Lower lobe of right lung (tissue), 2 donors: ENCODE measurements at regions not wholly inside any gene's neighbourhood (a gene's known extent, or its start where the extent isn't known, plus 50 kb on each side); places are given as distances from the start of the nearest gene placed in this dataset.

ENCODE experiments used
- ATAC-seq, 2 donors: fragments of 200-7000 bp; cut with Tn5 transposase; one replicate each; pipeline ENCODE4 v1.9.1; 2020 to 2022; ENCODE audit warnings: mild to moderate bottlenecking in 2 of 2, moderate library complexity in 2 of 2
- DNase-seq: peaks from one replicate; pipeline ENCODE4 v3.0.0-alpha.2; 2020
- H3K27ac ChIP-seq: fragments of 200-600 bp; one replicate; pipeline ENCODE4 v1.8.0; 2022
- H3K27me3 ChIP-seq: fragments of 200-600 bp; one replicate; pipeline ENCODE4 v1.8.0; 2022; ENCODE audit warnings: low read depth
- H3K36me3 ChIP-seq: fragments of 200-600 bp; one replicate; pipeline ENCODE4 v1.8.0; 2022; ENCODE audit warnings: mild to moderate bottlenecking
- H3K4me1 ChIP-seq: fragments of 200-600 bp; one replicate; pipeline ENCODE4 v1.8.0; 2022
- H3K4me3 ChIP-seq: fragments of 200-600 bp; one replicate; pipeline ENCODE4 v1.8.0; 2022; ENCODE audit warnings: mild to moderate bottlenecking
- H3K9me3 ChIP-seq: fragments of 200-600 bp; one replicate; pipeline ENCODE4 v1.8.0; 2022
- intact Hi-C: fragments of 100-400 bp; cut with DNase I; formaldehyde crosslinking; loops from one replicate; pipeline ENCODE4 v1.11.0; 2022
- TF ChIP-seq, protein P1 (sequence below): fragments of 200-600 bp; IDR thresholded peaks from one replicate; pipeline ENCODE4 v1.8.0; 2022; ENCODE audit warnings: antibody characterized with exemption, mild to moderate bottlenecking
- donor health status: DM: no; HTN: yes; CAD: no; lungs with severe emphysema.

DNA sequence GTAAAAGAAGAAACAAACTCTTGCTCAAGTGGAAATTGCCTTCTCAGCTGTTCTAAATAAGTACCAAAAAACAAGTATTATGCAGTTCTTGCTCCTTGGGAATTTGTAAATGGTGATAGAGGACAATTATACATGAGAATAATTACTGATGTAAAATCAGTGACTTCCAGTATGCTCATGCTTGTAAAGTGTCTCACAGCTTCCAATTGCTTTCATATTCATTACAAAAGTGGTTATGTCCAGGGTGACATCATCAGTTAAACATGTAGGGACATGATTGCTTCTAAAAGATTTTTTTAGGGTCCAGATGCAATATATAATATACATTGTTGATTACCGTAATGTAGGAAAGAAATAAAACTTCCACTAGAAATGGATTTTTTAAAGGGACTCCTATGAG is 122.8 kb upstream of the B3GAT2 start:
- H3K4me3 ChIP-seq, result no peak overlapping the region
- peaks cover 6% of the 10 kb centered on the region for H3K9me3 ChIP-seq
- TF ChIP-seq, protein P1, sequence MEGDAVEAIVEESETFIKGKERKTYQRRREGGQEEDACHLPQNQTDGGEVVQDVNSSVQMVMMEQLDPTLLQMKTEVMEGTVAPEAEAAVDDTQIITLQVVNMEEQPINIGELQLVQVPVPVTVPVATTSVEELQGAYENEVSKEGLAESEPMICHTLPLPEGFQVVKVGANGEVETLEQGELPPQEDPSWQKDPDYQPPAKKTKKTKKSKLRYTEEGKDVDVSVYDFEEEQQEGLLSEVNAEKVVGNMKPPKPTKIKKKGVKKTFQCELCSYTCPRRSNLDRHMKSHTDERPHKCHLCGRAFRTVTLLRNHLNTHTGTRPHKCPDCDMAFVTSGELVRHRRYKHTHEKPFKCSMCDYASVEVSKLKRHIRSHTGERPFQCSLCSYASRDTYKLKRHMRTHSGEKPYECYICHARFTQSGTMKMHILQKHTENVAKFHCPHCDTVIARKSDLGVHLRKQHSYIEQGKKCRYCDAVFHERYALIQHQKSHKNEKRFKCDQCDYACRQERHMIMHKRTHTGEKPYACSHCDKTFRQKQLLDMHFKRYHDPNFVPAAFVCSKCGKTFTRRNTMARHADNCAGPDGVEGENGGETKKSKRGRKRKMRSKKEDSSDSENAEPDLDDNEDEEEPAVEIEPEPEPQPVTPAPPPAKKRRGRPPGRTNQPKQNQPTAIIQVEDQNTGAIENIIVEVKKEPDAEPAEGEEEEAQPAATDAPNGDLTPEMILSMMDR, result no peak
- ATAC-seq (no peak), DNase-seq (no peak)
- no peaks in the 10 kb centered on the region for H3K36me3 ChIP-seq
- H3K4me1 ChIP-seq, result peaks cover 12% of the 10 kb centered on the region
- intact Hi-C loops, result no loop called here
- H3K27me3 ChIP-seq, result no peaks in the 10 kb centered on the region
- H3K27ac ChIP-seq, result no peak overlapping the region

DNA sequence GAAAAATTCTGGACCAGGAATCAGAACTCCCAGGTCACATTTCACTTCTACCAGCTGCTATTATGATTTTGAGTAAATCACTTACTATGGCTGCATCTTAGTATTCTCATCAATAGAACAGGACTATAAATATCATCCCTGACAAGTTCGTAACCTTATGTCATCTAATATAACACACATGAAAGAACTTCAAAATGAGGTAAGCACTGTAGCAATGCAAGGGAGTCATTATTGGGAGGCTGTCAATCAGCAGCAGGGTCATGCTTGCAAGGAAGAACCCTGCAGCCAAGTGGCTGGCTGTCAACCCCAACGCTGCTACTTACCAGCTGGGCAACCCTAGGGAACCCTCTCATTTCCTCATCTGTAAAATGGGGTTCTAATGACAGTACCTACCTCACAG is 123.3 kb upstream of the B3GAT2 start:
- Histone ChIP-seq H3K4me3 (no peak overlapping the region), H3K36me3 (no peaks in the 10 kb centered on the region), H3K27me3 (no peaks in the 10 kb centered on the region), H3K27ac (no peak overlapping the region), H3K9me3 (peaks cover 6% of the 10 kb centered on the region), H3K4me1 (peaks cover 12% of the 10 kb centered on the region)
- ATAC-seq, result no peak
- intact Hi-C loops, result no loop called here
- TF ChIP-seq, protein P1, result no peak
- DNase-seq, result no peak

DNA sequence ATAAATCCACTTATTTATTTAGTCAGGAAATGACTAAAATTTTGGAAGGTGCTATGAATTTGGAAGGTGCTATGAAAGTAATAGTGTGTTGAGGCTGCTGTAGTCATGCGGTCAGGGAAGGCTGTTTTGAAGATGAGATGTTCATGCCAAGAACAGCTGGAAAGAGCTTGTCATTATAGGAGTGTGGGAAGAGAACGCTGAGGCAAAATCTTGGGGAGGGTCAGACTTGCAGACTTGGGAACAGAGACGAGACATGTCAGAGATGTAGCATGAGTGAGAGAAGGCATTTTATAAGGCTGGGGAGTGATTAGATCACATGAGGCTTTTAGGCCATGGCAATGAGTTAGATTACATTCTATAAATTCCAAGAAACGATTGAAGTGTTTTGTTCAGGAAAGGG is 124.0 kb upstream of the B3GAT2 start:
- TF ChIP-seq, protein P1, result no peak

DNA sequence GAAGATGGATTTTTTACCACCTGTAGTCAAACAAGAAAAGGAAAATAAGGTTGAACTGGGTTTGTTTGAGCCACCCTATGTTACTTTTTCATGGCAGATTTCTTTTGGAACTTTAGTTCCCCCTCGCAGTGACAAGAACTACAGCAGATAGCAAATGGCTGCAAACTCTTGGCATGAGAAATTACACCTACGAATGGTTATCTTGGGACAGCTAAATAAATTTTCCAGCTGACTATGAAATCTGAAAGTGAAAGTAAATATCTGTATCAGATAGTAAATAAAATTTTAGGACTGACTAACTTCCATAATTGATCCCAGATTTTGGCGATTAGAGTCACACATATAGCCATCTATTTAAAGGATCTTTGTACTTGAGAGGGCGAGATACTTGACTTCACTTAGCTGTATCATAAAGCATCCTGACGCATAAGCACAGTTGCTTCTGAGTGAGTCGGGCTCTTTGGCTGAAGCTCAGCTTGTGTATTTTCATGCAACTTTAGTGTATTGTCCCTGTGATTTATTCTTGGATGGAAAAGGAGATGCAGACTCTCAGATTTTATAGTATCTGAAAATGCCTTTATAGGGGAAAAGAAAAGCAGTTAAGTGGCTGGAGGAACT is 125.3 kb upstream of the B3GAT2 start:
- ATAC-seq (no peak), DNase-seq (no peak)
- H3K9me3 ChIP-seq, result peaks cover 6% of the 10 kb centered on the region
- H3K36me3 ChIP-seq, result no peaks in the 10 kb centered on the region
- peaks cover 12% of the 10 kb centered on the region for H3K4me1 ChIP-seq
- no peak overlapping the region for H3K27ac ChIP-seq
- H3K27me3 ChIP-seq, result no peaks in the 10 kb centered on the region
- intact Hi-C loops, result no loop called here
- TF ChIP-seq, protein P1, result no peak
- H3K4me3 ChIP-seq, result peak overlapping the region; percentile 30

More for the DNA sequence above, 124.0 kb upstream of the B3GAT2 start:
- H3K4me3 ChIP-seq, result no peak overlapping the region
- H3K27me3 ChIP-seq, result no peaks in the 10 kb centered on the region
- peaks cover 12% of the 10 kb centered on the region for H3K4me1 ChIP-seq
- H3K9me3 ChIP-seq, result peaks cover 6% of the 10 kb centered on the region
- H3K36me3 ChIP-seq, result no peaks in the 10 kb centered on the region
- DNase-seq (no peak), ATAC-seq (no peak)
- intact Hi-C loops, result no loop called here
- H3K27ac ChIP-seq, result peak overlapping the region; percentile 21

DNA sequence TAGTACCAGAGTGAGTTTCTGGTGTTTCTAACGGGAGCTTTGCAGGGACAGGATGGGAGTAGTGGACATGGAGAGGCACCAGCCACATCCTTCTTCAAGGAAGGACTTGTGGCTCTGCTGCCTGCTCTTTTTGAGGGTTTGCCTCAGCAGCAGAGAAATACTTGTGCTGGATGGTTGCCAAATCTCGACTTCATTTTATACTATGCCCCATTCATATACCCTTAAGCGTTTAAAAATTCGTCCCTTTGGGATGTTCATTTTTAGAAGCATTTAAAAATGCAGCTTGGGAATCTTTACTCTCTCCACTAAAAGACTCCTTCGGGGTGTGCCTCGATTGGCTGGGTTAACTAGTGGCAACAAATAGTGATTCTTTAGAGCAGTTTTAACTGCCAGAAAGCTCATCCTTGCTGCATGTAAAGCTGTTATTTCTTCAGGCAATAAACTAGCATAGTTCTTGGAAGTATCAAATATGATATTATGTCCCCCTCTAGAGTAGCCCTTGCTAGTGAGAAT is 126.5 kb upstream of the B3GAT2 start:
- H3K27me3 ChIP-seq, result no peaks in the 10 kb centered on the region
- ATAC-seq, result no peak
- H3K4me1 ChIP-seq, result peaks cover 12% of the 10 kb centered on the region
- no peak overlapping the region for H3K4me3 ChIP-seq
- no peaks in the 10 kb centered on the region for H3K36me3 ChIP-seq
- DNase-seq, result no peak
- TF ChIP-seq, protein P1, result no peak
- no peaks in the 10 kb centered on the region for H3K9me3 ChIP-seq
- intact Hi-C loops, result no loop called here
- H3K27ac ChIP-seq, result no peak overlapping the region
